ENCODE measurements at regions not wholly inside any gene's neighbourhood (a gene's known extent, or its start where the extent isn't known, plus 50 kb on each side); places are given as distances from the start of the nearest gene placed in this dataset.

GRCh38 chr6:98454809-98455322, 379.5 kb upstream of the POU3F2 start:
- no peak for DNase-seq (ENCODE audit: insufficient read length, low spot score)

GRCh38 chr6:98458708-98459107, 375.7 kb upstream of the POU3F2 start:
- no peak for TF ChIP-seq CTCF (IDR thresholded peaks at IDR 0.05; ENCODE audit: insufficient read depth, missing control alignments)
- no peak for FAIRE-seq
- DNase-seq (ENCODE audit: insufficient read length, low spot score): no peak

More at GRCh38 chr6:98454809-98455322, 379.5 kb upstream of the POU3F2 start:
- FAIRE-seq: no peak
- no peak for TF ChIP-seq CTCF (IDR thresholded peaks at IDR 0.05; ENCODE audit: insufficient read depth, missing control alignments)

- no peak for TF ChIP-seq CTCF (IDR thresholded peaks at IDR 0.05; ENCODE audit: insufficient read depth, missing control alignments)
- FAIRE-seq (no peak), DNase-seq (ENCODE audit: insufficient read length, low spot score) (no peak)
These were observed 371.1 kb upstream of the POU3F2 start for GRCh38 chr6:98463038-98464000.

- FAIRE-seq (no peak), DNase-seq (ENCODE audit: insufficient read length, low spot score) (no peak)
- TF ChIP-seq CTCF (IDR thresholded peaks at IDR 0.05; ENCODE audit: insufficient read depth, missing control alignments): no peak
These were observed 367.3 kb upstream of the POU3F2 start for GRCh38 chr6:98467091-98467490.

GRCh38 chr6:98467902-98468301, 366.5 kb upstream of the POU3F2 start:
- no peak for TF ChIP-seq CTCF (IDR thresholded peaks at IDR 0.05; ENCODE audit: insufficient read depth, missing control alignments)
- FAIRE-seq: no peak
- DNase-seq (ENCODE audit: insufficient read length, low spot score): no peak

GRCh38 chr6:98469141-98469540, 365.2 kb upstream of the POU3F2 start:
- TF ChIP-seq CTCF (IDR thresholded peaks at IDR 0.05; ENCODE audit: insufficient read depth, missing control alignments): no peak
- DNase-seq (ENCODE audit: insufficient read length, low spot score) (no peak), FAIRE-seq (no peak)

GRCh38 chr6:98470821-98471220, 363.6 kb upstream of the POU3F2 start:
- no peak for DNase-seq (ENCODE audit: insufficient read length, low spot score)
- no peak for FAIRE-seq
- no peak for TF ChIP-seq CTCF (IDR thresholded peaks at IDR 0.05; ENCODE audit: insufficient read depth, missing control alignments)
